ENCODE measurements at regions not wholly inside any gene's neighbourhood (a gene's known extent, or its start where the extent isn't known, plus 50 kb on each side); places are given as distances from the start of the nearest gene placed in this dataset.

DNA sequence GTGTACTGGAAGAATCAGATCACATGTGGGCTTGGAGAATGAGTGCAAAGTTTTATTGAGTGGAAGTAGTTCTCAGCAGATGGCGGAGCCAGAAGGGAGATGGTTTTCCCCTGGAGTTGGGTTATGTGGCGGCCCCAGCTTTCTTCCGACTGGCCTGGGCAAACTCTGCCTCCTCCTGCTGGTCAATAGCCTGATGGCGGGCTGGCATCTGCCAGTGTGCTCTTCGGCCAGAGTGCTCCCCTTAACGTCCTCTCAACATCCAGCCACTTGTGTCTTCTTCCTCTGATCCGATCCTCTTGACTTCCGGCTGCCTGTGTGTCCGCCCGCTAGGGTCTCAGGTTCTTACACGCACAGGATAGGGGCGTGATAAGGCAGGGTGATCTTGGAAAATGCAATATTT, 741.3 kb downstream of the RNF144A start:
- TF ChIP-seq, protein P1, sequence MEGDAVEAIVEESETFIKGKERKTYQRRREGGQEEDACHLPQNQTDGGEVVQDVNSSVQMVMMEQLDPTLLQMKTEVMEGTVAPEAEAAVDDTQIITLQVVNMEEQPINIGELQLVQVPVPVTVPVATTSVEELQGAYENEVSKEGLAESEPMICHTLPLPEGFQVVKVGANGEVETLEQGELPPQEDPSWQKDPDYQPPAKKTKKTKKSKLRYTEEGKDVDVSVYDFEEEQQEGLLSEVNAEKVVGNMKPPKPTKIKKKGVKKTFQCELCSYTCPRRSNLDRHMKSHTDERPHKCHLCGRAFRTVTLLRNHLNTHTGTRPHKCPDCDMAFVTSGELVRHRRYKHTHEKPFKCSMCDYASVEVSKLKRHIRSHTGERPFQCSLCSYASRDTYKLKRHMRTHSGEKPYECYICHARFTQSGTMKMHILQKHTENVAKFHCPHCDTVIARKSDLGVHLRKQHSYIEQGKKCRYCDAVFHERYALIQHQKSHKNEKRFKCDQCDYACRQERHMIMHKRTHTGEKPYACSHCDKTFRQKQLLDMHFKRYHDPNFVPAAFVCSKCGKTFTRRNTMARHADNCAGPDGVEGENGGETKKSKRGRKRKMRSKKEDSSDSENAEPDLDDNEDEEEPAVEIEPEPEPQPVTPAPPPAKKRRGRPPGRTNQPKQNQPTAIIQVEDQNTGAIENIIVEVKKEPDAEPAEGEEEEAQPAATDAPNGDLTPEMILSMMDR (IDR thresholded peaks at IDR 0.05) = no peak
- TF ChIP-seq POLR2A (IDR thresholded peaks at IDR 0.05) = no peak
